Lung (tissue), 11 donors: ENCODE measurements at regions not wholly inside any gene's neighbourhood (a gene's known extent, or its start where the extent isn't known, plus 50 kb on each side); places are given as distances from the start of the nearest gene placed in this dataset.
"Not testable (repeated sequence)": the region's sequence is repeated elsewhere in the genome, so short reads cannot be mapped to it uniquely, and the experiment has no call there.

ENCODE experiments used
- ATAC-seq: fragments of 200-7000 bp; cut with Tn5 transposase; one replicate; pipeline ENCODE4 v1.9.1; 2020; ENCODE audit warnings: moderate number of reproducible peaks; ENCODE audit not compliant: insufficient read depth, low FRiP score
- DNase-seq, 3 donors: peaks; one replicate each; pipeline ENCODE4 v3.0.0-alpha.2; 2013 to 2017
- H3K27ac ChIP-seq, 2 donors: one replicate each; pipeline ENCODE4 v1.5.1; 2013; ENCODE audit warnings: mild to moderate bottlenecking in 2 of 2, moderate library complexity in 2 of 2, control low read depth in 1 of 2, inconsistent platforms in 1 of 2, low read depth in 1 of 2, low read length in 1 of 2
- H3K27me3 ChIP-seq, 3 donors: one replicate each; pipeline ENCODE4 v1.5.1; 2013; ENCODE audit warnings: low read length in 2 of 3; ENCODE audit not compliant: control insufficient read depth in 3 of 3, insufficient read depth in 3 of 3
- H3K36me3 ChIP-seq, 4 donors: one replicate each; pipeline ENCODE4 v1.5.1; 2013; ENCODE audit warnings: low read length in 4 of 4, mild to moderate bottlenecking in 1 of 4, moderate library complexity in 1 of 4; ENCODE audit not compliant: control insufficient read depth in 4 of 4, insufficient read depth in 4 of 4
- H3K4me1 ChIP-seq, 5 donors: one replicate each; pipeline ENCODE4 v1.5.1; 2013; ENCODE audit warnings: low read length in 5 of 5, mild to moderate bottlenecking in 2 of 5, moderate library complexity in 1 of 5; ENCODE audit not compliant: control insufficient read depth in 5 of 5, insufficient read depth in 5 of 5
- H3K4me3 ChIP-seq: one replicate; pipeline ENCODE4 v1.5.1; 2013; ENCODE audit warnings: mild to moderate bottlenecking, control low read depth, moderate library complexity
- H3K9ac ChIP-seq, 2 donors: one replicate each; pipeline ENCODE4 v1.5.1; 2013; ENCODE audit warnings: low read length in 2 of 2, control low read depth in 1 of 2; ENCODE audit not compliant: insufficient read depth in 1 of 2
- H3K9me3 ChIP-seq, 4 donors: one replicate each; pipeline ENCODE4 v1.5.1; 2013; ENCODE audit warnings: low read length in 3 of 4, mild to moderate bottlenecking in 1 of 4, moderate library complexity in 1 of 4; ENCODE audit not compliant: control insufficient read depth in 4 of 4, insufficient read depth in 3 of 4
- WGBS, 2 donors: extraction: QIAGEN DNeasy Blood & Tissue Kit; methylation state at CpG; one replicate each; pipeline ENCODE4 v1.1.7; 2013; 5-methylcytosine and 5-hydroxymethylcytosine counted together
- TF ChIP-seq, protein P1 (sequence below): IDR thresholded peaks from 2 replicates; pipeline ENCODE4 v1.5.1; 2012; ENCODE audit warnings: mild to moderate bottlenecking; ENCODE audit errors: control extremely low read depth, extremely low read depth
- donor health status: control.
- donor health status: control.
- donor health status: Bipolar disorder and iron deficiency.
- donor health status: healthy.
- donor health status: DM: yes; HTN: yes; CAD: no.

- H3K4me3 ChIP-seq, result no peak overlapping the region
- no peaks in the 10 kb centered on the region for H3K36me3 ChIP-seq
- DNase-seq, result no peak
- no peak overlapping the region for H3K9ac ChIP-seq
- TF ChIP-seq, protein P1, sequence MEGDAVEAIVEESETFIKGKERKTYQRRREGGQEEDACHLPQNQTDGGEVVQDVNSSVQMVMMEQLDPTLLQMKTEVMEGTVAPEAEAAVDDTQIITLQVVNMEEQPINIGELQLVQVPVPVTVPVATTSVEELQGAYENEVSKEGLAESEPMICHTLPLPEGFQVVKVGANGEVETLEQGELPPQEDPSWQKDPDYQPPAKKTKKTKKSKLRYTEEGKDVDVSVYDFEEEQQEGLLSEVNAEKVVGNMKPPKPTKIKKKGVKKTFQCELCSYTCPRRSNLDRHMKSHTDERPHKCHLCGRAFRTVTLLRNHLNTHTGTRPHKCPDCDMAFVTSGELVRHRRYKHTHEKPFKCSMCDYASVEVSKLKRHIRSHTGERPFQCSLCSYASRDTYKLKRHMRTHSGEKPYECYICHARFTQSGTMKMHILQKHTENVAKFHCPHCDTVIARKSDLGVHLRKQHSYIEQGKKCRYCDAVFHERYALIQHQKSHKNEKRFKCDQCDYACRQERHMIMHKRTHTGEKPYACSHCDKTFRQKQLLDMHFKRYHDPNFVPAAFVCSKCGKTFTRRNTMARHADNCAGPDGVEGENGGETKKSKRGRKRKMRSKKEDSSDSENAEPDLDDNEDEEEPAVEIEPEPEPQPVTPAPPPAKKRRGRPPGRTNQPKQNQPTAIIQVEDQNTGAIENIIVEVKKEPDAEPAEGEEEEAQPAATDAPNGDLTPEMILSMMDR, result no peak
- no peak for ATAC-seq
- H3K27me3 ChIP-seq, result no peaks in the 10 kb centered on the region
- 74 to 75% methylated on average over 3 of the region's 3 CpGs for WGBS, 2 donors
- H3K9me3 ChIP-seq, result peaks cover 0 to 4% (median 0%) of the 10 kb centered on the region in 4 donors
- no peak overlapping the region for H3K27ac ChIP-seq
- H3K4me1 ChIP-seq, result peaks cover 0 to 4% (median 0%) of the 10 kb centered on the region in 5 donors
These were observed 609.4 kb upstream of the SOX9 start for GRCh38 chr17:71511266-71511995.

GRCh38 chr17:71513725-71514124 lies 607.1 kb upstream of the SOX9 start:
- WGBS, 2 donors, result 94 to 96% methylated on average over 2 of the region's 2 CpGs
- not testable (repeated sequence) for ATAC-seq

DNA sequence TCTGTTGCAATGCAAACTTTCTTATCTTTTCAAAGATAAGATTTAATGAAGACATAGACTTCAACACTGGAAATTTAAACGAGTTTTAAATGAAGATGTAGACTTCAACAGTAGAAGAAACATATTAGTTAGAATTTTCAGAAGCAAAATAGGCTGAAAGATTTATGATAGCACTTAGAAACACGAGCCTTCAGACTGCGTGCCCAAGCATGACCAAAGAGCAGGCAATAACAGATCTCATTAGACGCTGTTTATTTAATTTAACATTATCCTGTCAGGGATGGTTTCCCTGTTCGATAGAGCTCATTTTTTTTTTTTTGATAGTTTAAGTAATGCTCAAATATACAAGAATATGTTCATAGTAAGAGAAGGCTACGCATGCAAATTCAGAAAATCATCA lies 604.7 kb upstream of the SOX9 start:
- Histone ChIP-seq H3K9ac (no peak overlapping the region), H3K27me3 (peaks cover 0 to 5% (median 0%) of the 10 kb centered on the region in 3 donors), H3K4me3 (no peak overlapping the region), H3K9me3 (peaks cover 0 to 1% (median 0%) of the 10 kb centered on the region in 4 donors), H3K36me3 (no peaks in the 10 kb centered on the region), H3K27ac (no peak overlapping the region), H3K4me1 (peaks cover 0 to 4% (median 0%) of the 10 kb centered on the region in 5 donors)
- DNase-seq (peak in 2 of 3 donors; percentile 30 to 54), ATAC-seq (no peak)
- WGBS, 2 donors, result 53 to 74% methylated on average over 6 of the region's 6 CpGs
- TF ChIP-seq, protein P1, result no peak

More at GRCh38 chr17:71513725-71514124, 607.1 kb upstream of the SOX9 start:
- H3K27ac ChIP-seq, H3K9ac ChIP-seq, DNase-seq, H3K4me1 ChIP-seq, H3K9me3 ChIP-seq, H3K4me3 ChIP-seq, H3K36me3 ChIP-seq, H3K27me3 ChIP-seq: not testable (repeated sequence)

GRCh38 chr17:71519285-71519684 lies 601.5 kb upstream of the SOX9 start:
- Histone ChIP-seq H3K27me3 (peaks cover 0 to 5% (median 0%) of the 10 kb centered on the region in 3 donors), H3K4me3 (no peak overlapping the region), H3K9me3 (no peaks in the 10 kb centered on the region), H3K9ac (no peak overlapping the region), H3K4me1 (no peaks in the 10 kb centered on the region), H3K27ac (no peak overlapping the region), H3K36me3 (no peaks in the 10 kb centered on the region)
- 46 to 61% methylated on average over 2 of the region's 2 CpGs for whole genome bisulfite sequencing, 2 donors
- TF ChIP-seq, protein P1, result no peak
- ATAC-seq (no peak), DNase-seq (no peak)
